ENCODE measurements at regions not wholly inside any gene's neighbourhood (a gene's known extent, or its start where the extent isn't known, plus 50 kb on each side); places are given as distances from the start of the nearest gene placed in this dataset.

GRCh38 chr2:67612576-67613042 lies 215.5 kb downstream of the ETAA1 start:
- TF ChIP-seq, protein P1, sequence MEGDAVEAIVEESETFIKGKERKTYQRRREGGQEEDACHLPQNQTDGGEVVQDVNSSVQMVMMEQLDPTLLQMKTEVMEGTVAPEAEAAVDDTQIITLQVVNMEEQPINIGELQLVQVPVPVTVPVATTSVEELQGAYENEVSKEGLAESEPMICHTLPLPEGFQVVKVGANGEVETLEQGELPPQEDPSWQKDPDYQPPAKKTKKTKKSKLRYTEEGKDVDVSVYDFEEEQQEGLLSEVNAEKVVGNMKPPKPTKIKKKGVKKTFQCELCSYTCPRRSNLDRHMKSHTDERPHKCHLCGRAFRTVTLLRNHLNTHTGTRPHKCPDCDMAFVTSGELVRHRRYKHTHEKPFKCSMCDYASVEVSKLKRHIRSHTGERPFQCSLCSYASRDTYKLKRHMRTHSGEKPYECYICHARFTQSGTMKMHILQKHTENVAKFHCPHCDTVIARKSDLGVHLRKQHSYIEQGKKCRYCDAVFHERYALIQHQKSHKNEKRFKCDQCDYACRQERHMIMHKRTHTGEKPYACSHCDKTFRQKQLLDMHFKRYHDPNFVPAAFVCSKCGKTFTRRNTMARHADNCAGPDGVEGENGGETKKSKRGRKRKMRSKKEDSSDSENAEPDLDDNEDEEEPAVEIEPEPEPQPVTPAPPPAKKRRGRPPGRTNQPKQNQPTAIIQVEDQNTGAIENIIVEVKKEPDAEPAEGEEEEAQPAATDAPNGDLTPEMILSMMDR (conservative IDR thresholded peaks at IDR 0.05; ENCODE audit: low read depth in 2 of 2) = no peak
- no peak for TF ChIP-seq EZH2 (IDR thresholded peaks at IDR 0.05; ENCODE audit: low read depth, unreplicated experiment)
- TF ChIP-seq POLR2AphosphoS5 (IDR thresholded peaks at IDR 0.05; ENCODE audit: low read depth) = no peak
- no peak for TF ChIP-seq EZH2phosphoT487 (IDR thresholded peaks at IDR 0.05; ENCODE audit: unreplicated experiment)
- TF ChIP-seq JUNB (IDR thresholded peaks at IDR 0.05; ENCODE audit: unreplicated experiment) = no peak
- TF ChIP-seq REST (IDR thresholded peaks at IDR 0.05; ENCODE audit: unreplicated experiment) = no peak
- no peak for TF ChIP-seq CREB1 (CRISPR knock-in tag; IDR thresholded peaks at IDR 0.05; ENCODE audit: low read depth)
- no peak for TF ChIP-seq NANOG (IDR thresholded peaks at IDR 0.05; ENCODE audit: borderline replicate concordance)
